ENCODE measurements at regions not wholly inside any gene's neighbourhood (a gene's known extent, or its start where the extent isn't known, plus 50 kb on each side); places are given as distances from the start of the nearest gene placed in this dataset.

GRCh38 chr7:94848531-94848930 is 58.9 kb upstream of the PPP1R9A start (continued):
- no peak for TF ChIP-seq CTCF (conservative IDR thresholded peaks at IDR 0.05; ENCODE audit: low read depth in 2 of 2)
- TF ChIP-seq POLR2AphosphoS5 (IDR thresholded peaks at IDR 0.05; ENCODE audit: low read depth), result no peak
- TF ChIP-seq REST (IDR thresholded peaks at IDR 0.05; ENCODE audit: unreplicated experiment), result no peak
- no peak for TF ChIP-seq EZH2 (IDR thresholded peaks at IDR 0.05; ENCODE audit: low read depth, unreplicated experiment)
- no peak for TF ChIP-seq ZNF114 (CRISPR knock-in tag; IDR thresholded peaks at IDR 0.05)

GRCh38 chr7:94848992-94849576 is 58.3 kb upstream of the PPP1R9A start:
- Histone ChIP-seq H3K79me2 (replicated peaks; ENCODE audit: insufficient read depth) (no peaks in the 10 kb centered on the region), H2AFZ (no peak overlapping the region), H3K27ac (ENCODE audit: low read depth) (no peak overlapping the region), H3K9me2 (ENCODE audit: insufficient read depth) (no peaks in the 10 kb centered on the region), H3K27me3 (ENCODE audit: insufficient read depth) (no peaks in the 10 kb centered on the region), H3F3A (replicated peaks; ENCODE audit: low read depth) (no peaks in the 10 kb centered on the region), H3K4me3 (no peak overlapping the region), H3K36me3 (ENCODE audit: insufficient read depth) (no peaks in the 10 kb centered on the region; the same call in 1 of the 2 replicates), H4K20me1 (replicated peaks; ENCODE audit: insufficient read depth) (no peaks in the 10 kb centered on the region), H3K4me2 (no peak overlapping the region), H3K4me1 (ENCODE audit: insufficient read depth) (no peaks in the 10 kb centered on the region)
- Mint-ChIP-seq H3K36me3 (ENCODE audit: low read depth) (peaks cover 33% of the 10 kb centered on the region), H3K27me3 (ENCODE audit: insufficient read depth, low read depth, poor library complexity) (no peaks in the 10 kb centered on the region), H3K9me3 (peaks cover 48% of the 10 kb centered on the region), H3K4me1 (no peaks in the 10 kb centered on the region), H3K27ac (no peak overlapping the region), H3K4me3 (no peak overlapping the region)
- ATAC-seq (no peak), DNase-seq (ENCODE audit: low spot score) (no peak)
- TF ChIP-seq ZNF331 (CRISPR knock-in tag; IDR thresholded peaks at IDR 0.05; ENCODE audit: low read depth), result no peak
- TF ChIP-seq CREB1 (CRISPR knock-in tag; IDR thresholded peaks at IDR 0.05; ENCODE audit: low read depth), result no peak
- TF ChIP-seq EZH2phosphoT487 (IDR thresholded peaks at IDR 0.05; ENCODE audit: unreplicated experiment), result no peak
- TF ChIP-seq ETS1 (IDR thresholded peaks at IDR 0.05), result no peak
- no peak for TF ChIP-seq REST (IDR thresholded peaks at IDR 0.05; ENCODE audit: unreplicated experiment)
